Epithelial cell of proximal tubule (primary cell): ENCODE measurements at regions not wholly inside any gene's neighbourhood (a gene's known extent, or its start where the extent isn't known, plus 50 kb on each side); places are given as distances from the start of the nearest gene placed in this dataset.

Experiments
- DNase-seq: peaks from one replicate; pipeline ENCODE4 v3.0.0-alpha.2; 2011; ENCODE audit warnings: low read depth
- H3K4me3 ChIP-seq: 2 replicates; pipeline ENCODE4 v1.5.1; 2011; ENCODE audit warnings: low read depth, mild to moderate bottlenecking, low read length
- TF ChIP-seq, protein P1 (sequence below): conservative IDR thresholded peaks from 2 replicates; pipeline ENCODE4 v1.5.1; 2012; ENCODE audit warnings: low read depth, mild to moderate bottlenecking, low read length

DNA sequence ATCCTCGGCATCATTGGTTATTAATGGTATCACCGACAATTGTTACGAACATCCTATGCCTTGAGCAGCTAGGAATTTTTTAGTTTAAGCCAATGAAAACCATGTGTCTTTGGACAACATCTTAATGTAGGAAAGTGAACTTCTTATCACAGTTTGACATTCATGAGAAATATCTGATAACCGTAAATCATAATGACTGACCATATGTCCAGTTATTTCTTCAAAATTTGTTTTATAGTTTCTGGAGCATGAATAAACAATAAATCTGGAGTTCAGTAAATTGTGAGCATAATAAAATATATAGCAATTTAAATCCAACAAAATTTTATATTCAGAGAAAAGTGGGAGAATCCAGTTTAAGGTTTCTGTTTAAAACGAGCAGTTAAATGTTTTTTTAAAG is 970.1 kb upstream of the ADGRB3 start:
- TF ChIP-seq, protein P1, sequence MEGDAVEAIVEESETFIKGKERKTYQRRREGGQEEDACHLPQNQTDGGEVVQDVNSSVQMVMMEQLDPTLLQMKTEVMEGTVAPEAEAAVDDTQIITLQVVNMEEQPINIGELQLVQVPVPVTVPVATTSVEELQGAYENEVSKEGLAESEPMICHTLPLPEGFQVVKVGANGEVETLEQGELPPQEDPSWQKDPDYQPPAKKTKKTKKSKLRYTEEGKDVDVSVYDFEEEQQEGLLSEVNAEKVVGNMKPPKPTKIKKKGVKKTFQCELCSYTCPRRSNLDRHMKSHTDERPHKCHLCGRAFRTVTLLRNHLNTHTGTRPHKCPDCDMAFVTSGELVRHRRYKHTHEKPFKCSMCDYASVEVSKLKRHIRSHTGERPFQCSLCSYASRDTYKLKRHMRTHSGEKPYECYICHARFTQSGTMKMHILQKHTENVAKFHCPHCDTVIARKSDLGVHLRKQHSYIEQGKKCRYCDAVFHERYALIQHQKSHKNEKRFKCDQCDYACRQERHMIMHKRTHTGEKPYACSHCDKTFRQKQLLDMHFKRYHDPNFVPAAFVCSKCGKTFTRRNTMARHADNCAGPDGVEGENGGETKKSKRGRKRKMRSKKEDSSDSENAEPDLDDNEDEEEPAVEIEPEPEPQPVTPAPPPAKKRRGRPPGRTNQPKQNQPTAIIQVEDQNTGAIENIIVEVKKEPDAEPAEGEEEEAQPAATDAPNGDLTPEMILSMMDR = no peak
- DNase-seq = no peak
- H3K4me3 ChIP-seq = no peak overlapping the region

DNA sequence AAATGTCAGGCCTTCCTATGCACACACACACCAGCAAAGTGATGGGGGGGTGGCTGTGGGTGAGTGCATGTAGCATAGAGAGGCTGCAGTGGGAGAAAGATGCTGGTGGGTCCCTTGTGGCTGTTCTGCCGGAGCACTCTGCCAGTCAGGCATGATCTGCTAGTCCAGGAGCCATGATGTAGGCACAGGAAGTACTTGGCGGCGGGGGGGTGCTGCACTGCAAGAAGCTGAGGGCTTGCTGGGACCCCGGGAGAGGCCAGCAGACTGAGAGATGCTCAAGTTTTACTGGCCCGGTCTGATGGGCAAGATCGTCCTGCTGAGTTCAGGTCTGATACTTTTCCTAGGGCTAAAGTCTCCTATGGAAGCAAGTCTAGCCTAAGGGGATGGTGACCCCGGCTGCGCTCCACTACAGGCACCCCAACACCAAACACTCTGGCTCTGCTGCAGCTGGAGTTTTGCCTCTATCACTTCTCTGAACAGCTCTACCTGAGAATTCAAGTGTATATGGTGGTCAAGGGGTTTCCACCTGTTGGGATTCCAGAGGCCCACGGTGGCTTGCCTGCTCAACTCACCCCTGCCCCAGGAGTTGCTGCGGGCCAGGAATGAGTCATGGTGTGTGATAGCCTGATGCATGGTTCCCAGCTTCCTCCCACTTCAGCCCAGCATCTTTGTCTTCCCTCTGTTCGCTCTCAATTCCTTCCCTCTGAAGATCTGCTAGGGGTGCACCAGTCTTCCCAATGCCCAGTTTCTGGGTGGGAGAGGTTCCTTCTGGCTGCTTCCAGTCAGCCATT is 971.8 kb upstream of the ADGRB3 start:
- H3K4me3 ChIP-seq = no peak overlapping the region
- TF ChIP-seq, protein P1 = no peak
- DNase-seq = no peak

DNA sequence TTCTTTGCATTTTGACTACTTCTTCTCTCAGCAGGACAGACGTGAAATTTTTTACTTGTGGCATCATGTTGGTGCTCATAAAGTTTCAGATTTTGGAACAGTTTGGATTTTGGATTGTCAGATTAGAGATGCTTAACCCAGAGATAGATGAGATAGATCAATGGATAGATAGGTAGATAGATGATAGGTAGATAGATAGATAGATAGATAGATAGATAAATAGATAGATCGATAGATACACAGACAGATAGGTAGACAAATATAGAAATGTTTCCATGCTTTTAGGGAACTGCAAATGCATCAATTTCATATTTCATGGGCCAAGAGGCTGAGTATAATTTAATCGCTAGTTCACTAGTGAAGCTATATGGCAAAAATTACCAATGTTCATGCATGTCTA is 981.5 kb upstream of the ADGRB3 start:
- TF ChIP-seq, protein P1 = no peak
- H3K4me3 ChIP-seq = no peak overlapping the region
- no peak for DNase-seq

DNA sequence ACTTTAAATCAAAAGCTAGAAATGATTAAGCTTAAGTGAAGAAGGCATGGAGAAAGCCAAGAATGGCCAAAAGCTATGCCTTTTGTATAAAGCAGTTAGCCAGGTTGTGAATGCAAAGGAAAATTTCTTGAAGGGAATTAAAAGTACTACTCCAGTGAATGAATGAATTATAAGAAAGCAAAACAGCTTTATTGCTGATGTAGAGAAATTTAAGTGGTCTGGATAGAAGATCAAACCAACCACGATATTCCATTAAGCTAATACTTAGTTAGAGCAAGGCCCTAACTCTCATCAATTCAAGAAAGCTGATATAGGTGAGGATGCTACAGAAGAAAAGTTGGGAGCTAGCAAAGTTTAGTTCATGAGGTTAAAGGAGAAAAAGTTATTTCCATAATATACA is 988.5 kb upstream of the ADGRB3 start:
- TF ChIP-seq, protein P1 = no peak
- H3K4me3 ChIP-seq = no peak overlapping the region
- DNase-seq = no peak

DNA sequence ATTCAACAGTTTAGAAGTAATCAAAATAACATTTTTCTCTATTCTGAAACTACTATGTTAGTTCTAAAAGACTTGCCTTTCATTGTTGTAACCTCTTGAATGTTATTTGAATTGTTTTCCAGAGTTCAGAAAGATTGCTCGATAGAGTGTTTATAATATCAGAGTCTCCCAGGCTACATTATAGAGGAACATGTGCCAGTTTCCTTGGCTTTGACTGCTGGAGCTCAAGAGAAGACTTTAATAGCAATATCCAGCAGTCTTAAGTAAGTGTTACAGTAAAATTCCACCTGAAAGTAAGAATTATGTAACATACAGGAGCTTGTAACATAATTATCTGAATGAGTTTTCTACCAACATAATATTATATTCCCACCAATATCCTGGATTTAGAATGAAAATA is 991.8 kb upstream of the ADGRB3 start:
- TF ChIP-seq, protein P1 = no peak
- no peak for DNase-seq
- H3K4me3 ChIP-seq = no peak overlapping the region

DNA sequence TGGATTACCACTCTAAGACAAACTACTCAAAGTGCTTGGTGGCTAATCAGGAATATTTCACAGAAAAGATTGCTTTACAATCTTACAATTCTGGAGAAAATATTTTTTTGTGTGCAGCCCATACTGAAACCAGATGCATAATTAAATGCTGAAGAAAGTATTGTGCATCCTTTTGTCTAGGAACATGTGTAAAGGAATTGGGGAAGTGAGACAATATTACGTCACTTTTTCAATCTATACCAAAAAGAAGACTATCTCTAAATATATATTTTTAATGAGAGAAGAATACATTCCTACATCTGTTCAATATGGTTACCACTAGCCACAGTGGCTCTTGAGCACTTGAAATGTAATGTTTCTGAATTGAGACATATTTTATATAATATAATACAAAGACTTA is 992.5 kb upstream of the ADGRB3 start:
- no peak overlapping the region for H3K4me3 ChIP-seq
- TF ChIP-seq, protein P1 = no peak
- DNase-seq = no peak

DNA sequence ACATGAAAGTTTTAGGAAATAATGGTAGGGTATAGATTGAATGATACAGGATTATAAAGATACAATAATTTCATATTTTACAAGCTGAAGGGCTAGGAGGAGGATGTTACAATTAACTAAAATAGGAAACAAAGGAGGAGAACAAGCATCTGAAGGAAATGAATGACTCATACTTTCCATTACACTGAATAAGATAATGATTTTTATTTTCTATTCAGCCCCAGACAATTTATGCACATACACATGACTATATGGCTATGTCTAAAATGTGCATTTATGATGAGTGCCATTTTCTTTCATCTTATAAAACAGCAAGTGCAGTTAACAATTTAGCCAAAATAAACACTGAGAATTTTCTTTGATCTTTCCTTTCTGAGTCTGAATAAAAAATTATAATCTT is 994.6 kb upstream of the ADGRB3 start:
- TF ChIP-seq, protein P1 = no peak
- DNase-seq = no peak
- no peak overlapping the region for H3K4me3 ChIP-seq
